Psoas muscle (tissue), 7 donors: ENCODE measurements at regions not wholly inside any gene's neighbourhood (a gene's known extent, or its start where the extent isn't known, plus 50 kb on each side); places are given as distances from the start of the nearest gene placed in this dataset.

Experiments used
- ATAC-seq, 4 donors: fragments of 200-7000 bp; cut with Tn5 transposase; one replicate each; pipeline ENCODE4 v1.9.1; 2020; ENCODE audit warnings: moderate library complexity in 3 of 4, mild to moderate bottlenecking in 2 of 4
- DNase-seq, 2 donors: peaks; one replicate each; pipeline ENCODE4 v3.0.0-alpha.2; 2020
- H3K27ac ChIP-seq: fragments of 200-600 bp; one replicate; pipeline ENCODE4 v1.8.0; 2022
- H3K27me3 ChIP-seq, 3 donors: fragments of 200-600 bp in 1 of 3; one replicate each; pipeline versions ENCODE4 v1.6.1 to v1.8.0; 2013 to 2022; ENCODE audit warnings: low read length in 2 of 3, mild to moderate bottlenecking in 2 of 3, moderate library complexity in 1 of 3; ENCODE audit not compliant: insufficient read depth in 3 of 3
- H3K36me3 ChIP-seq, 2 donors: fragments of 200-600 bp in 1 of 2; one replicate each; pipeline versions ENCODE4 v1.6.1 to v1.8.0; 2013 to 2022; ENCODE audit warnings: low read depth in 1 of 2, mild to moderate bottlenecking in 1 of 2, moderate library complexity in 1 of 2; ENCODE audit not compliant: insufficient read depth in 1 of 2
- H3K4me1 ChIP-seq: fragments of 200-600 bp; one replicate; pipeline ENCODE4 v1.8.0; 2022
- H3K4me3 ChIP-seq: fragments of 200-600 bp; one replicate; pipeline ENCODE4 v1.8.0; 2022; ENCODE audit warnings: mild to moderate bottlenecking
- H3K9me3 ChIP-seq: fragments of 200-600 bp; one replicate; pipeline ENCODE4 v1.8.0; 2022
- WGBS, 3 donors: extraction: QIAGEN DNeasy Blood & Tissue Kit; methylation state at CpG; one replicate each; pipeline versions ENCODE4 v1.1.6 to v1.1.7; 2013; 5-methylcytosine and 5-hydroxymethylcytosine counted together
- intact Hi-C, 2 donors: fragments of 100-400 bp; cut with DNase I; formaldehyde crosslinking; loops; one replicate each; pipeline versions ENCODE4 v1.11.0 to v1.14.2; 2022
- TF ChIP-seq, protein P1 (sequence below): fragments of 200-600 bp; IDR thresholded peaks from one replicate; pipeline ENCODE4 v1.8.0; 2022; ENCODE audit warnings: antibody characterized with exemption
- donor health status: healthy with polysubstance abuse.
- donor health status: DM: no; HTN: no; CAD: no; lungs with moderate emphysema.
- donor health status: Bipolar disorder and iron deficiency.
- donor health status: healthy.
- donor health status: DM: yes; HTN: yes; CAD: no.
- donor health status: DM: no; HTN: no; CAD: no.
- donor health status: DM: yes; HTN: yes; CAD: no.

- intact Hi-C loops = no loop called here
Observed at GRCh38 chr5:23389291-23390101, 117.9 kb upstream of the PRDM9 start.

GRCh38 chr5:23385036-23385435 lies 122.4 kb upstream of the PRDM9 start:
- Histone ChIP-seq H3K9me3 (no peaks in the 10 kb centered on the region), H3K27ac (no peak overlapping the region), H3K4me1 (no peaks in the 10 kb centered on the region), H3K4me3 (no peak overlapping the region), H3K36me3 (no peaks in the 10 kb centered on the region), H3K27me3 (no peaks in the 10 kb centered on the region)
- no peak for DNase-seq
- intact Hi-C loops = no loop called here
- TF ChIP-seq, protein P1, sequence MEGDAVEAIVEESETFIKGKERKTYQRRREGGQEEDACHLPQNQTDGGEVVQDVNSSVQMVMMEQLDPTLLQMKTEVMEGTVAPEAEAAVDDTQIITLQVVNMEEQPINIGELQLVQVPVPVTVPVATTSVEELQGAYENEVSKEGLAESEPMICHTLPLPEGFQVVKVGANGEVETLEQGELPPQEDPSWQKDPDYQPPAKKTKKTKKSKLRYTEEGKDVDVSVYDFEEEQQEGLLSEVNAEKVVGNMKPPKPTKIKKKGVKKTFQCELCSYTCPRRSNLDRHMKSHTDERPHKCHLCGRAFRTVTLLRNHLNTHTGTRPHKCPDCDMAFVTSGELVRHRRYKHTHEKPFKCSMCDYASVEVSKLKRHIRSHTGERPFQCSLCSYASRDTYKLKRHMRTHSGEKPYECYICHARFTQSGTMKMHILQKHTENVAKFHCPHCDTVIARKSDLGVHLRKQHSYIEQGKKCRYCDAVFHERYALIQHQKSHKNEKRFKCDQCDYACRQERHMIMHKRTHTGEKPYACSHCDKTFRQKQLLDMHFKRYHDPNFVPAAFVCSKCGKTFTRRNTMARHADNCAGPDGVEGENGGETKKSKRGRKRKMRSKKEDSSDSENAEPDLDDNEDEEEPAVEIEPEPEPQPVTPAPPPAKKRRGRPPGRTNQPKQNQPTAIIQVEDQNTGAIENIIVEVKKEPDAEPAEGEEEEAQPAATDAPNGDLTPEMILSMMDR = no peak
- ATAC-seq = no peak
- 35 to 49% (median 46%) methylated on average over 1 of the region's 1 CpG for WGBS, 3 donors

More at GRCh38 chr5:23389291-23390101, 117.9 kb upstream of the PRDM9 start:
- DNase-seq (no peak), ATAC-seq (peak; percentile 83 to 94 (median 88))
- WGBS, 3 donors = 49 to 51% (median 50%) methylated on average over 4 of the region's 4 CpGs
- no peaks in the 10 kb centered on the region for H3K4me1 ChIP-seq
- no peak overlapping the region for H3K4me3 ChIP-seq
- TF ChIP-seq, protein P1 = no peak
- H3K27ac ChIP-seq = no peak overlapping the region
- H3K36me3 ChIP-seq = no peaks in the 10 kb centered on the region
- H3K9me3 ChIP-seq = no peaks in the 10 kb centered on the region
- no peaks in the 10 kb centered on the region for H3K27me3 ChIP-seq

DNA sequence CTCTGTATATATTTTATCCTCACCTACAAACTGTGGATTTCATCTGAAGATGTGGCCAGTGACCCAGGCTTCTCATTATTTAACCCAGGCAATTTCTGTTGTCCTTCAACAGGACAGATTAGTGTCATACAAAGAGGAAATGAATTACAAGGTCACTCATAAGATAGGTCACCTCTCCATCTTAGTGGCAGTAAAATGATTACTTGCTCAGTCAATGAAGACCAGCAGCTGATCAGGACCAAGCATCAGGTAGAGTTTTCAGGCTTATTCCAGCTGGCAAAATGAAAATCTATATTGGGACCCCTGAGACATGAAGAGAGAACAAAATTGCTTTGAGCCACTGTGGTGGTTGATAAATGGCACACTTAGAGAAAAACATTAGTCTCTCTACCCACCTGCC lies 135.2 kb upstream of the PRDM9 start:
- no peaks in the 10 kb centered on the region for H3K4me1 ChIP-seq
- H3K9me3 ChIP-seq = no peaks in the 10 kb centered on the region
- TF ChIP-seq, protein P1 = no peak
- no peaks in the 10 kb centered on the region for H3K36me3 ChIP-seq
- ATAC-seq (no peak), DNase-seq (no peak)
- no peak overlapping the region for H3K4me3 ChIP-seq
- H3K27ac ChIP-seq = no peak overlapping the region
- intact Hi-C loops = no loop called here
- H3K27me3 ChIP-seq = no peaks in the 10 kb centered on the region

DNA sequence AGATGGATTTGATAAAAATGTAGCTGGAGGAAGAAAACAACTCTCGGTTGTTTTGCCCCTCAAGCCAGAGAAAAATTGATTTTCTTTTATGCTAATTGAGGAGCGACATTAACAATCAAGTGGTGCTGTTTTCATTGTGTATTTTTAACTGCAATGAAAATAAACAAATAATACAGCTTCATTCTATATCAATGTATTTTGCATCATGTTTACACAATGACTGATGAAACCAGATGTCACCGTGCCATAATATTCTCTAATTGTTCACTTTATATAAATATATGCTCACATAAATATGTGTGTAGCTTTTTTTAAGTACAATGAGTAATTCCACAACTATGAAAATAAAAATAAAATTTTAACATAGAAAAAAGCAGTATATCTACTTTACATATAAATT lies 139.0 kb upstream of the PRDM9 start:
- WGBS, 3 donors = 32 to 70% (median 69%) methylated on average over 3 of the region's 3 CpGs
- DNase-seq (no peak), ATAC-seq (no peak)
- Histone ChIP-seq H3K9me3 (peaks cover 2% of the 10 kb centered on the region), H3K36me3 (no peaks in the 10 kb centered on the region), H3K27me3 (no peaks in the 10 kb centered on the region), H3K27ac (no peak overlapping the region), H3K4me3 (no peak overlapping the region), H3K4me1 (no peaks in the 10 kb centered on the region)
- intact Hi-C loops = no loop called here
- TF ChIP-seq, protein P1 = no peak

DNA sequence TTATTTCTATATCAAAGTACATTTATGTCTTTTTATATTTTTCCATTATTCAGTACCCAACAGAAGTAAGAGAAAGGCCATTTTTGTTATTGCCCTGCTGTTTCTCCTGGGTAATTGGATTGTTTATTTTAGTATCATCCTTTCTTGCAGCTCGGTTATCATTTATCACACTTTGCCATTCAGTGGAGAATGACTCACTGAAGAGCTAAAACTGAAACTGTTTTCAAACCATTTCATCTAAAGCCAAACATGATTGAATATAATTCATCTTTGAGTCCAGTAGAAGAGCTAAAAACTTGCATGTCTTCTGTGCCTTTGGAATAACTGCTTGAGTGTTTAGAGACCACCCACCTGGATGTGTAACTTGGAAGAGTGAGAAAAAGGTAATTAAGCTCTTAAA lies 139.5 kb upstream of the PRDM9 start:
- Histone ChIP-seq H3K9me3 (peaks cover 2% of the 10 kb centered on the region), H3K4me1 (no peaks in the 10 kb centered on the region), H3K27ac (no peak overlapping the region), H3K4me3 (no peak overlapping the region), H3K27me3 (no peaks in the 10 kb centered on the region), H3K36me3 (no peaks in the 10 kb centered on the region)
- ATAC-seq (no peak), DNase-seq (no peak)
- TF ChIP-seq, protein P1 = no peak
- WGBS, 3 donors = 18 to 36% (median 26%) methylated on average over 1 of the region's 1 CpG
- intact Hi-C loops = no loop called here
